Right kidney (tissue), 1 donor: ENCODE measurements at regions not wholly inside any gene's neighbourhood (a gene's known extent, or its start where the extent isn't known, plus 50 kb on each side); places are given as distances from the start of the nearest gene placed in this dataset.

Experiments
- DNase-seq: peaks from one replicate; pipeline ENCODE4 v3.0.0-alpha.2; 2016

- no peak for DNase-seq
These were observed 148.3 kb upstream of the IER5L start for GRCh38 chr9:129326061-129327005.

DNA sequence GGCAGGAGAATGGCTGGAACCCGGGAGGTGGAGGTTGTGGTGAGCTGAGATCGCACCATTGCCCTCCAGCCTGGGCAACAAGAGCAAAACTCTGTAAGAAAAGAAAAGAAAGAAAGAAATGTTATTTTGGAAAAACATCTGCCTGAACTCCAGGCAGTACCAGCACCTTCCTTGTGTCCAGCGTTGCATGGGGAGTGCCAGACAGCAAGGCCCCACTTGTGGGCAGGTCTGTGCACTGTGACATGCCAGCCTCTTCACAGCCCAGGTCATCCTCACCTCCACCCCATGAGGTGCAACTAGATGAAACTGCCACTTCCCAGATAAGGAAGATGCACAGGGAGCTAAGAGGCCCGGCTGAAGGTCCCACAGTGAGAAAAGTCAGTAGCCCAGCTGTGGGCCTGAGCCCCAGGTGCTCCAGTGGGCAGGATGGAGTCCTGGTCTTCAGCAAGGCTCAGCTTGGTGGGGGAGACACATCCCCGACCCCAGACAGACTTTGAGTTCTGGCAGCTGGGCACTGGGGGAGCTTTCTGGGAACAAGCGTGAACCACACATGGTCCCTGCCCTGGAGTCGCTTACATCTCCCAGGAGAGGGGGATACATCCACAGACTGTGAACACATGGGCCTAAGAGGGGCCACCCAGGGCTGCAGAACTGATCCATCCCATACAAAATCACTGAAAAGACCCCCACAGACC lies 146.9 kb upstream of the IER5L start:
- DNase-seq, result no peak

- no peak for DNase-seq
These were observed 146.0 kb upstream of the IER5L start for GRCh38 chr9:129323999-129324553.

- DNase-seq, result no peak
These were observed 145.4 kb upstream of the IER5L start for GRCh38 chr9:129323376-129323998.

DNA sequence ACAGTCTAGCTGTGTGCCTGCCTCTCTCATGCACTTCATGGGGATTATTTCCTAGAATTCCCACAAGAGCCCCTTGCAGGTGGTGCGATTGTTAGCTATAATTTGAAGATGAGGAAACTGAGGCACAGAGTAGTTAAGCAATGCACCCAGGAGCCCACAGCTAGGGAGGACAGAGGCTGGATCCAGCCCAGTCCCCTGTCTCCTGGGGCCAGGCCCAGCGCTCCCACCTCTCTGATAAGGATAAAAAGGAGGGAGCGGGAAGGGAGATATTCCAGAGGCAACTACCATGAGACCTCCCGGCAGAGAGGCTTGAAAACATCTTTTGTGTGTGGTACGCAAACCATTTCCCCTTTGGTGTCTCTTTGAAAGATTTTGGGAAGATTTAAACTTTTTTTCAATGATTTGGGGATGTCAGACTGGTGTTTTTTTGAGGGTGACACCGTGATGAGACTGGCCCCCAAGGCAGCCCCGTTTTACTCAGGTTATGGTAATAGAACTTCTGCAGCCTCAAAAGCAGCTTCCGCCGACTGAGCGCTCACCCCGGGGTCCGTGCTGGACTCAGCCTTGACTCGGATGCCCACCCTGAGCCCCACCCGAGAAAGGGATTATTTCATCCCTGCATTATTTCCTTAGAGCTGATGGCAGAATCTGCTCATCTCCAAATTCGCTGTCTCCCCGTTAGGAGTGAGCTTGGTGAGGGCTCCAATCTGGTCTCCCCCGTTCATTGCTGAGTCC lies 144.7 kb upstream of the IER5L start:
- DNase-seq, result no peak

DNA sequence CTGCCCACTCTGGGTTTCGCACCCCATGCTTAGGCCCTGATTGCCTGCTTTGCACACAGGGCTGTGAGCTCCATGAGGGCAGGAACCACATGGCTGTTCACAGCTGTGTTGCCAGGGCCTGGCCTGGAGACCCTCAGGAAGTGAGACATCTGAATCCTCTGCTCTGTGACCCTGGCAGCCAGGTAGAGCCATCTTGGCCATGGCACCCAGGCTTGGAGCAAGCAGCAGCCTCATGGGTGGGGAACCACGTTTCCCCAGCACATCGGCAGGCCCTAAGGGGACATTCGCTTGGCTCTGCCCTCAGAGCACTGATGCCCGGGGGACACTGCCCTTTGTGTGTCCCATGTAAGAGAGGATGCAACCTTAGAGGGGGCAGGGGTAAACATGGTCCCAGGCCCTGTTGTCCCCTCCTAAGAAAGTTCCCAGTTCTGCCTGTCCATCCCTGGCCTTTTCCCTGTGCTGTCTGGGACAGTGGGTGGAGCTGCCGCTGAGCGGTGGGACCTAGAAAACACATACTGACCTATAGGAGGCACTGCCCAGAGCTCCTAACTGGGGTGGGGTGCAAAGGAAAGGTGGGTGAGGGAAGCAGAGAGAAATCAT lies 144.1 kb upstream of the IER5L start:
- DNase-seq, result peak; percentile 18

GRCh38 chr9:129321286-129322021 lies 143.4 kb upstream of the IER5L start:
- no peak for DNase-seq

DNA sequence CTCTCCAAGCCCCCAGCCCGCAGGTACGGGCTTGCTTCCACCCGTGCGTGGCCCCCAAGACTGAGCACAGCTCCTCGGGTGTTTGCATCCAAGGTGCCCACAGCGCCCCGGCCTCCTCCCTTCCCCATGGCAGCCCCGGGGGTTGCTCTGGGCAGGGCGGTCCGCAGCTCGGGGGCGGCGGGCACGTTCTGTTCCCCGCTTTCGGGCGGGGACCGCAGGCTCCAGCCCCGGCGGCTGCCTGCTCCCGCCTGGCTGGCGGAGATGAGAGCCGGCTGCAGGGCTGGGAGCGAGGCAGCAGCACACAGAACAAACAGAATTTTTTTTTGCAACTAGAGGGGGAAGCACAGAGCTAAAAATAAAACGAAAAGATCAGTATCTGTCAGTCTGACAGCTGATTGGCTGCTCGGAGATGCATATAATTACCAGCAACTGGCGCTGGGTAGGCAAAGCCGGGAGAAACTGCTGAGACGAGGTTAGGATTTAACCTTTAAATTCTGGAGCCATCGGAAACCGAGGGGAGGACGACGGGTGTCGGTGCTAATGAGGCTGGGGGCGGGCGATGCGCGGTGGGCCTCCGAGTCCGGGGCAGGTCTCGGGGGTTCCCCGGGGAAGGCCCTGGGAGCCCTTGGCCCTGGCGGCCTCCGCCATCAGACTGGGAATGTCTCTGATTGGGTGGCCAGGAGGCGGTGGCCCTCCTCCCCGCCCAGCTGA lies 142.7 kb upstream of the IER5L start:
- DNase-seq, result peak; percentile 83

DNA sequence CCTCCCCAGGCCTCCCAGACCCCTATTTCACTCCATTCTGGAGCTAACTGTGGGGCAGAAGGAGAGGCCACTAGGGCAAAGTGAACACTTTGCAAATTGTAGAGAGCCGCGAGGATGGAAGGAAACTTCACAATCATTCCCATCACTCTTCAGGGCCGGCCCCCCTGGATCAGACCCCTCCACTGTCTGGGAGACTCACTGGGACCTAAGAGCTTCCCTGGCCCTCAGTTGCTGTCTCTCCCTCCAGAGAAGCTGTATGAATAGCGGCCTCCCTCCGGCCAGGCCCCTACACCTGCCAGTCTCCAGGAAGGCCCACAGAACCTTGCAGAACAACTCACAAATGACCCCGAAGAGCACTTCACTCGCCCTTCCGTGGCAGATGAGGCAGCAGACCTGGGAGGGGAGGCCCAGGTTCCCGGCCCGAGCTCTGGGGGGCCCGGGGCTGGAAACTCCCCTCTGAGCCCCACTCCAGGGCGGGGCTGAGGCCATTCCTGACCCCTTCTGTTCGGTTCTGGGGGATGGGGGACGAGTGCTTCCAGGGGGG lies 141.9 kb upstream of the IER5L start:
- DNase-seq, result peak; percentile 58

DNA sequence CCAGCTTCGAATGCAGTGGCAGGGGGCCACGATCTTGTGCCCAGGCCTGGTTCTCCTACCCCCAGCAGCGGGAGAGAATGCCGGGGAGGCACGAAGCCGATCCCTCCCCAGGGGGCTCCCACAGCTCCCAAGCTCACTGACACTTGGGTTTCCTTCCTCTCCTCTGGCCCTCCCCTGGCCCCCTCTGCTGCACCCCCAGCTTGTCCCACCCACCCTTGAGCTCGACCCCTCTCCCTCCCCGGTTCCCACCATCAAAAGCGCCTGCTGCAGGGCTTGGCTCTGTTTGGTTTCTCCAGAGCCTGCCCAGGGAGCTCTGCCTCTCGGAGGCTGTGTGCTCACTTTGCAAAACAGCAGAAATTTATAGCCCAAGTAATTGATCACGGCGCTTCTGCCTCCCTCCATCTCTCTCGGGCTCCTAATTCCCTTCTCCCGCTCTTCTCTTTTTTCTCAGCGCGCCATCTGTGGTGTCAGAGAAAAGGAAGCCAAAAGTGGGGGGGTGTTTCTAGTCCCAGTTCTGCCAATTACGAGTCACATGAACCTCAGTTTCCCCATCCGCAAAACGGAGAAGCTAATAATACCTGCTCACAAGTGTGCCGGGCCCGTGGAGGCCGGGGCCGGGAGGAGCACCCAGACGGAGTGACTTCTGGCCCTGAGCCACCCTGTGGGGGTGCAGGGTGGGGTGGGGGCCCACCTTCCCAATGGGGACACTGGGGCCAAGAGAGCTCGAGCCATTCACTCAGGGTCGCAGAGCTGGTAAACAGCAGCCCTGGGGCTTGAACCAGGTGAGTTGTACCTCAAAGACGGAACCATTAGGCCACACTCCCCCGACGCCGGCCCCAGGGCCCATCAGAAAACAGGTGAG lies 141.2 kb upstream of the IER5L start:
- peak; percentile 25 for DNase-seq

DNA sequence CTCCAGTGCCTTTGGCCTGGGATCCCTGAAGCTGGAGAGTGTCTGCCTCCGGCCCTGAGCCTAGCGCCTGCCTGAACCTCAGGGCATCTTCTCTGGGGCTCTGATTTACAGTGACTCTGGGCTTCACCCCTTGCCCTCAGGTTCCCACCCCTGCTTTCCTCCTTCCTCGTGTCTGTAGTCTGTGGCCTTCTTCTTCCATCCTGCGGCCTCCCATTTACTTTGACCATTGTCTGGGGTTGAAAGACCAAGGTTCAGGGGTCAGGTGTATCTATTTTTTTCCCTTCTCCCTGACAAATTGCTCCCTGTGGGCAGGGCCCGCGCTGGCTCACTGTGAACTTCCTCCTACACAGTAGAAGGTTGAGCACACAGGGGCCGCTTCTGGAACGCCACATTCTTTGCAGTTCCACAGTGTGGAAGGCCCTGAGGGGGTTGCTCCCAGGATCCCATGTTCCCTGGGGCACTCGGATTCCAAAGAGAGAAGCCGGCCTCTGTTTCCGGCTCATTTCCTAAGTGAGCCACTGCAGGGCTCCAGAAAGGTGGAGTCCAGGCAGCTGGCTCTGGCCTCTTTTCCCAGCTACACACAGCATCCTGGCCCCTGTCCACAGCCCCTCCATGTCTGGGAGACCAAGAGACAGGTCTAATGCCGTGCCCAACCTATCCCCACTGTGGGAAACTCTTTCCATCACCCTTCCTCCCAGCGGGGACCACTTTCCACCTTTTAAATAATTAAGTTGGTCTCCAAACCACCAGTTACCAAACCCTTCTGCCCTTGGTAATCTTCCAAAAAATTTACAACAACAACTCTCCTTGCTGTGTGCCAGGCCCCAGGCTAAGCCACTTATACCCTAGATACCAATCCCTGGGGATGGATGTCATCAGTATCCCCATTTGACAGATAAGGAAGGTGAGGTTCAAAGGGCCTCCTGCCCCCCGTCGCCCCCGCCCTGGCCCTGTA lies 140.3 kb upstream of the IER5L start:
- DNase-seq, result no peak

DNA sequence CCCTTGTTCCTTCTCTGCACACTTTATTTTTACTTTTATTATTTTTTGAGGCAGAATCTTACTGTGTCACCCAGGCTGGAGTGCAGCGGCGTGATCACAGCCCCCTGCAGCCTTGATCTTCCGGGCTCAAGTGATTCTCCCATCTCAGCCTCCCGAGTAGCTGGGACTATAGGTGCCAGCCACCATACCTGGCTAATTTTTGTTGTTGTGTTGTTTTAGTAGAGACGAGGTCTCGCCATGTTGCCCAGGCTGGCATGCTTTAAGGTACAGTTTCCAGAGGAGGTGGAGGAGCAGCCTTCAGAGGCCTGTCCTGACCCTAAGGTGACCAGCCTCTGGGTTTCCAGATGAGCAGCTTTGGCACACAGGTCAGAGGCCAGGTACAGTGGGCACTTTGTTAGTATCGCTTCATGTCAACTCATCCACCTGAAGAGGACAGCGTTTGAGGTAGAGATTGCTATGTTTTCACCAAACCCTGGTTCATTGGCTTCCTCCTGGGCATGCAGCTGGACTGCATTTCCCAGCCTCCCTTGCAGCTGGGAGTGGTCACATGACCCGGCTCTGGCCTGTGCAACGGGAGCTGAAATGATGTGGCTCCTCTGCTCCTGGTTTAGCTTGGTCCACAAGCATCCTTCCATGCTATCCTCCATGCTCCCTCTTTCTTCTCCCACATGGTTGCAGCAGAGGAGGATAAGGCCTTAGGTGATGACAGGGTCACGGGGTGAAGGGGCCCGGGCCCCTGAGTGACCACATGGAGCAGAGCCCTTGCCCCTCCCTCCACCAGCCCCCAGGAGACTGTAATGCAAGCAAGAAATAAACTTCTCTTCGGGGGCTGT lies 139.3 kb upstream of the IER5L start:
- no peak for DNase-seq

GRCh38 chr9:129316281-129317030 lies 138.4 kb upstream of the IER5L start:
- DNase-seq, result no peak

GRCh38 chr9:129313331-129313955 lies 135.4 kb upstream of the IER5L start:
- no peak for DNase-seq
